Parathyroid adenoma (tissue), 2 donors: ENCODE measurements at regions not wholly inside any gene's neighbourhood (a gene's known extent, or its start where the extent isn't known, plus 50 kb on each side); places are given as distances from the start of the nearest gene placed in this dataset.
"Not testable (repeated sequence)": the region's sequence is repeated elsewhere in the genome, so short reads cannot be mapped to it uniquely, and the experiment has no call there.

Source experiments
- H2AFZ ChIP-seq: fragments of 300-600 bp; sonication (generic); one replicate; pipeline ENCODE4 v1.7.0; 2017; ENCODE audit warnings: antibody characterized with exemption, mild to moderate bottlenecking
- H3K27ac ChIP-seq: fragments of 300-600 bp; sonication (generic); one replicate; pipeline ENCODE4 v1.7.0; 2017
- H3K27me3 ChIP-seq: fragments of 300-600 bp; sonication (generic); one replicate; pipeline ENCODE4 v1.7.0; 2017; ENCODE audit warnings: low read length; ENCODE audit not compliant: control insufficient read depth, insufficient read depth
- H3K36me3 ChIP-seq: fragments of 300-600 bp; sonication (generic); one replicate; pipeline ENCODE4 v1.7.0; 2017; ENCODE audit warnings: low read length; ENCODE audit not compliant: control insufficient read depth, insufficient read depth
- H3K4me1 ChIP-seq: fragments of 300-600 bp; sonication (generic); one replicate; pipeline ENCODE4 v1.7.0; 2017; ENCODE audit warnings: control low read depth
- H3K4me2 ChIP-seq: fragments of 300-600 bp; sonication (generic); one replicate; pipeline ENCODE4 v1.7.0; 2017; ENCODE audit warnings: low read length
- H3K4me3 ChIP-seq: fragments of 300-600 bp; sonication (generic); one replicate; pipeline ENCODE4 v1.7.0; 2017; ENCODE audit warnings: low read depth, low read length
- H3K79me2 ChIP-seq: fragments of 300-600 bp; sonication (generic); one replicate; pipeline ENCODE4 v1.7.0; 2017; ENCODE audit warnings: control low read depth
- H3K9ac ChIP-seq: fragments of 300-600 bp; sonication (generic); one replicate; pipeline ENCODE4 v1.7.0; 2017; ENCODE audit warnings: mild to moderate bottlenecking
- H3K9me3 ChIP-seq: fragments of 300-600 bp; sonication (generic); one replicate; pipeline ENCODE4 v1.7.0; 2017; ENCODE audit warnings: low read length; ENCODE audit not compliant: control insufficient read depth
- TF ChIP-seq, protein P1 (sequence below): fragments of 300-600 bp; sonication (generic); IDR thresholded peaks from one replicate; pipeline ENCODE4 v1.7.0; 2017; ENCODE audit warnings: antibody characterized with exemption, mild to moderate bottlenecking
- donor health status: primary hyperparathyroidism.

DNA sequence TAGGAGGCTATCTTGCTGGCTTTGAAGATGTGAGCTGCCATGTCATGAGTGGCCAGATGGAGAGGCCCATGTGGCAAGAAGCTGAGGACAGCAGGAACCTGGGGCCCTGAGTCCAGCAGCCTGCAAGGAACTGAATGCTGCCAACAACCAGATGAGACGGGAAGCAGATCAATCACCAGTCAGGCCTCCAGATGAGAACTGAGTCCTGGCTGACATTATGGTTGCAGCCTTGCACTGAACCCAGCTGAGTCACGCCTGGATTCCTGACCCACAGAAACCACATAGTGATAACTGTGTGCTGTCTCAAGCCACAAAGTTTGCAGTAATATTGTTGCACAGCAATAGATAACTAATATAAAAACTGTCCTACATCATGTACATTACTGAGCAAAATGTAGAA is 173.8 kb downstream of the OTOP1 start:
- not testable (repeated sequence) for H3K4me1 ChIP-seq, H3K27ac ChIP-seq, H2AFZ ChIP-seq, H3K79me2 ChIP-seq, H3K9me3 ChIP-seq, H3K36me3 ChIP-seq, H3K4me2 ChIP-seq, H3K9ac ChIP-seq, H3K27me3 ChIP-seq, H3K4me3 ChIP-seq

- not testable (repeated sequence) for H3K79me2 ChIP-seq, H3K4me2 ChIP-seq, H3K4me3 ChIP-seq, H2AFZ ChIP-seq, H3K36me3 ChIP-seq, H3K9me3 ChIP-seq, H3K27ac ChIP-seq, H3K27me3 ChIP-seq, H3K4me1 ChIP-seq, H3K9ac ChIP-seq
Observed at GRCh38 chr4:4057226-4057625, 169.5 kb downstream of the OTOP1 start.

GRCh38 chr4:4084171-4084570 is 142.6 kb downstream of the OTOP1 start:
- H3K27ac ChIP-seq, H3K27me3 ChIP-seq, H3K36me3 ChIP-seq: not testable (repeated sequence)

GRCh38 chr4:4089716-4090419 is 136.9 kb downstream of the OTOP1 start:
- not testable (repeated sequence) for H3K4me1 ChIP-seq, H3K79me2 ChIP-seq, H2AFZ ChIP-seq, H3K9ac ChIP-seq, H3K9me3 ChIP-seq, H3K4me3 ChIP-seq, H3K27me3 ChIP-seq, H3K36me3 ChIP-seq, H3K4me2 ChIP-seq, H3K27ac ChIP-seq

More at GRCh38 chr4:4084171-4084570, 142.6 kb downstream of the OTOP1 start:
- H3K4me2 ChIP-seq, H3K79me2 ChIP-seq, H3K4me1 ChIP-seq, H3K9ac ChIP-seq, H3K9me3 ChIP-seq, H2AFZ ChIP-seq, H3K4me3 ChIP-seq: not testable (repeated sequence)

- not testable (repeated sequence) for H2AFZ ChIP-seq, H3K4me2 ChIP-seq, H3K9me3 ChIP-seq, H3K27me3 ChIP-seq, H3K79me2 ChIP-seq, H3K36me3 ChIP-seq, H3K27ac ChIP-seq, H3K4me1 ChIP-seq, H3K4me3 ChIP-seq, H3K9ac ChIP-seq
- TF ChIP-seq, protein P1, sequence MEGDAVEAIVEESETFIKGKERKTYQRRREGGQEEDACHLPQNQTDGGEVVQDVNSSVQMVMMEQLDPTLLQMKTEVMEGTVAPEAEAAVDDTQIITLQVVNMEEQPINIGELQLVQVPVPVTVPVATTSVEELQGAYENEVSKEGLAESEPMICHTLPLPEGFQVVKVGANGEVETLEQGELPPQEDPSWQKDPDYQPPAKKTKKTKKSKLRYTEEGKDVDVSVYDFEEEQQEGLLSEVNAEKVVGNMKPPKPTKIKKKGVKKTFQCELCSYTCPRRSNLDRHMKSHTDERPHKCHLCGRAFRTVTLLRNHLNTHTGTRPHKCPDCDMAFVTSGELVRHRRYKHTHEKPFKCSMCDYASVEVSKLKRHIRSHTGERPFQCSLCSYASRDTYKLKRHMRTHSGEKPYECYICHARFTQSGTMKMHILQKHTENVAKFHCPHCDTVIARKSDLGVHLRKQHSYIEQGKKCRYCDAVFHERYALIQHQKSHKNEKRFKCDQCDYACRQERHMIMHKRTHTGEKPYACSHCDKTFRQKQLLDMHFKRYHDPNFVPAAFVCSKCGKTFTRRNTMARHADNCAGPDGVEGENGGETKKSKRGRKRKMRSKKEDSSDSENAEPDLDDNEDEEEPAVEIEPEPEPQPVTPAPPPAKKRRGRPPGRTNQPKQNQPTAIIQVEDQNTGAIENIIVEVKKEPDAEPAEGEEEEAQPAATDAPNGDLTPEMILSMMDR, result peak; percentile 24
Observed at GRCh38 chr4:4090720-4091119, 136.0 kb downstream of the OTOP1 start.

DNA sequence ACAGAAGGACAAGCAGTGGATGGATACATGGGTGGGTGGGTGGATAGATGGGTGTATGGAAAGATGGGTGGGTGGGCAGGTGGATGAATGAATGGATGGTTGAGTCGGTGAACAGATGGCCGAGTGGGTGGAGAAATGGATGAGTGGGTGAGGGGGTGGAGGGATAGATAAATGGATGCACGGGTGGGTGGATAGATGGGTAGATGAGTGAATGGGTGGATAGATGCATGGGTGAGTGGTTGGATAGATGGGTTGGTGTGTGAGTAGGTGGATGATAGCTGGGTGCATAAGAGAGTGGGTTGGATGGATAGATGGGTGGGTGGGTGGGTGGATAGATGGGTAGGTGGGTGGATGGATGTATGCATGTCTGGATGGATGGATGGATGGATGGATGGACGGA is 134.6 kb downstream of the OTOP1 start:
- not testable (repeated sequence) for H3K4me2 ChIP-seq, H3K9ac ChIP-seq, H3K4me1 ChIP-seq, H2AFZ ChIP-seq, H3K79me2 ChIP-seq, H3K36me3 ChIP-seq, H3K27me3 ChIP-seq, H3K27ac ChIP-seq, H3K4me3 ChIP-seq, H3K9me3 ChIP-seq

GRCh38 chr4:4099610-4100009 is 127.1 kb downstream of the OTOP1 start:
- not testable (repeated sequence) for H3K79me2 ChIP-seq, H2AFZ ChIP-seq, H3K4me2 ChIP-seq, H3K4me1 ChIP-seq, H3K9me3 ChIP-seq, H3K4me3 ChIP-seq, H3K27ac ChIP-seq, H3K9ac ChIP-seq, H3K36me3 ChIP-seq, H3K27me3 ChIP-seq

DNA sequence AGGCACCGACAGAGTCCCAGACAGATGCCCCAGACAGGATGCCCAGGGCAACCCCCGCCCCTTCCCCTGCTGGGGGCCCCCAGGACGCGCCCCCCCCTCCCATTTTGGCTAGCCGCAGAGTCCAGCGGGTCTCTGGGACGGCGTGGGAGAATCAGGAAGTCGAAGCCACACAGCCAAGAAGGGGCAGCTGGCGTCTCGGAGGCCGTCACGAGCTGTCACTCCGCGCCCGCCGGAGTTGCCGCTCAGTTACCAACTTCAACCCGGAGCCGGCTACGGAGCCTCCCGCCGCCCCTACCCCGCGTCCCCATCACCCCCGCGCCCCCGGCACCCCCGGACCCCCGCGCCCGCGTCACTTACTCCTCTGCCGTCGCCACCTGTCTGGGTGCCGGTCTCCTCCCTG is 119.8 kb downstream of the OTOP1 start:
- Histone ChIP-seq H3K4me3 (peak overlapping the region; percentile 53), H3K4me2 (peak overlapping the region; percentile 85), H2AFZ (peak overlapping the region; percentile 60)
- not testable (repeated sequence) for H3K79me2 ChIP-seq, H3K27me3 ChIP-seq, H3K27ac ChIP-seq, H3K4me1 ChIP-seq, H3K9ac ChIP-seq, H3K36me3 ChIP-seq, H3K9me3 ChIP-seq
